NB4 (cell line): ENCODE measurements at regions not wholly inside any gene's neighbourhood (a gene's known extent, or its start where the extent isn't known, plus 50 kb on each side); places are given as distances from the start of the nearest gene placed in this dataset.

Experiments
- CTCF ChIP-seq: IDR thresholded peaks from one replicate; pipeline ENCODE4 v1.5.1; 2012; ENCODE audit warnings: low read depth, low read length
- POLR2A ChIP-seq: IDR thresholded peaks from 2 replicates; pipeline ENCODE4 v1.6.1; 2011; ENCODE audit warnings: mild to moderate bottlenecking; ENCODE audit not compliant: insufficient read length; ENCODE audit errors: extremely low read depth

DNA sequence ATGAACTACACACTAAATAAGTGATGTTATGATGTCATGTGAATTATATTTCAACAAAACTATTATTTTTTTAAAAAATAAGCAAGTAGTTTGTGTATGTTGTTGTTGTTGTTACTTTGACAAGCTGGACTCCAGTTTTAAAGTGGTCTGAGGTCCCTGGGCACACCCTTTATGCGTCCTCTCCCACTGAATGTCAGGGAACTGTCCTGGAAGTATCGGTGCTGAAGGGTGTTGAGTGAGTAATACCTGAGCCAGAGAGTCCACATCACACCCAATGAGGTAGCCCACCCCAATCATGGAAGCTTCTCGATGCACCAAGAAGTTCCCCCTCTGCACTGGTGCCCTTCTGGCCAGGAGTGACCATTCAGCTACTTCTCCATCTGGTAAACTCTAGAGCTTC lies 64.3 kb downstream of the FOXI2 start:
- TF ChIP-seq CTCF (no peak), POLR2A (no peak)
